ENCODE measurements at regions not wholly inside any gene's neighbourhood (a gene's known extent, or its start where the extent isn't known, plus 50 kb on each side); places are given as distances from the start of the nearest gene placed in this dataset.
"Not testable (repeated sequence)": the region's sequence is repeated elsewhere in the genome, so short reads cannot be mapped to it uniquely, and the experiment has no call there.

- DNase-seq: no peak
Observed at GRCh38 chr3:150327678-150328653, 80.1 kb upstream of the TSC22D2 start.

DNA sequence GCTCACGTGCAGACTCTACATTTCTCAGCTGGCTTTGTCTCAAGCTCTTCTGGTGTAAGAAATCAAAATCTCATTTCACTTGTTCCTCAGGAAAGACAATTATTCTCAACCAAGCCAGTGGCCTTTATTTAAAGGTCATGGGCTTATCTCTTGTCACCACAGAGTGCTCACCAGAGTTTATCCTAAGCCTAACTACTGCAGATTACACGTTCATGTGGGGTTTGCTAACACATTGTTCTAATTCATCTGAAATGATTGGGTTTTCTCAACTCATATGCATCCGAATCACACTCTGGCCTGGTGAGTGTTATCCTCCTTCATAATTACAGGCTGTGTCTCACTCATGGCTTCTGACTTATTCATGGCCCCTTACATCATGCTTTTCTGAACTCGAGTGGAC, 83.3 kb upstream of the TSC22D2 start:
- no peak for DNase-seq

- DNase-seq: no peak
Observed at GRCh38 chr3:150324245-150324644, 83.9 kb upstream of the TSC22D2 start.

DNA sequence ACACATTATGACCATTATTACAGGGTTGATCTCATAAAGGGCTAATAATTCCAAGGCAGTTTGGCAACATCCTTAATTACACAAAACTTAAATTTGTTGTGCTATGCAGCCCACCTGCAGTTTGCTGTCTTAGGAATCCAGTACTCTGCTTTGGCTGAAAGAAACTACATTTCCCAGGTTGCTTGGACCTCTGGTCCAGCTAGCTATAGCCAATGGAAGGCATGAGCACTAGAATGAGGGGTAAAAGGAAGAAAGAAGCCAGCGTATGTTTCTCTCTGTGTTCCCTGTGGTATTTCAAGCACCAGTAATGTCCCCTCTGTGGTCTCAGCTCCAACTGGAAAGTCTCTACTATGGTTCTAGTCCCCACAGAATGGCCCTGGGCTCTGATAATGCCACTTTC, 84.3 kb upstream of the TSC22D2 start:
- no peak for DNase-seq

DNA sequence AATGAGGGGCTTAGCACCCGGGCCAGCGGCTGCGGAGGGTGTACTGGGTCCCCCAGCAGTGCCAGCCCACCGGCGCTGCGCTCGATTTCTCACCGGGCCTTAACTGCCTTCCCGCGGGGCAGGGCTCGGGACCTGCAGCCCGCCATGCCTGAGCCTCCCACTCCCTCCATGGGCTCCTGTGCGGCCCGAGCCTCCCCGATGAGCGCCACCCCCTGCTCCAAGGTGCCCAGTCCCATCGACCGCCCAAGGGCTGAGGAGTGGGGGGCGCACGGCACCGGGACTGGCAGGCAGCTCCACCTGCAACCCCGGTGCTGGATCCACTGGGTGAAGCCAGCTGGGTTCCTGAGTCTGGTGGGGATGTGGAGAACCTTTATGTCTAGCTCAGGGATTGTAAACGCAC, 85.0 kb upstream of the TSC22D2 start:
- not testable (repeated sequence) for DNase-seq

- DNase-seq: not testable (repeated sequence)
Observed at GRCh38 chr3:150320971-150321370, 87.1 kb upstream of the TSC22D2 start.

DNA sequence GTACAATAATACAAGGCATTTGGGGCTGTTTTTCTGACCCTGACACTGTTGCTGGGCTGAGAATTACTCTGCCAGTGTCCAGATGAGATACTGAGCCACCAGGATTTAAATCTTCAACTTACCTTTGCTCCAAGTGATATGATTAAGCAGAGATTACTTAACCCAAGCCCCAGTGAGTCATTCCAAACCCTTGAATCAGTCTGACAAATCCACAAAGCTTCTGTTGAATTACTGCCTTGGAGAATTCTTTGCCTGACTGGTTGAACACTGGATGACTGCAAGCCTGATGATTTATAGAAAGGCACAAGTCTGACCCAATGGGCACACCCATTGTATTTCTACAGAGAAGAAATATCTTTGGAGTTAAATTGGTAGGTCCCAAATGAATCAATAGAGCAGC, 88.2 kb upstream of the TSC22D2 start:
- peak; percentile 98 for DNase-seq

GRCh38 chr3:150317469-150317868, 90.6 kb upstream of the TSC22D2 start:
- no peak for DNase-seq

- DNase-seq: no peak
Observed at GRCh38 chr3:150315721-150316120, 92.4 kb upstream of the TSC22D2 start.

DNA sequence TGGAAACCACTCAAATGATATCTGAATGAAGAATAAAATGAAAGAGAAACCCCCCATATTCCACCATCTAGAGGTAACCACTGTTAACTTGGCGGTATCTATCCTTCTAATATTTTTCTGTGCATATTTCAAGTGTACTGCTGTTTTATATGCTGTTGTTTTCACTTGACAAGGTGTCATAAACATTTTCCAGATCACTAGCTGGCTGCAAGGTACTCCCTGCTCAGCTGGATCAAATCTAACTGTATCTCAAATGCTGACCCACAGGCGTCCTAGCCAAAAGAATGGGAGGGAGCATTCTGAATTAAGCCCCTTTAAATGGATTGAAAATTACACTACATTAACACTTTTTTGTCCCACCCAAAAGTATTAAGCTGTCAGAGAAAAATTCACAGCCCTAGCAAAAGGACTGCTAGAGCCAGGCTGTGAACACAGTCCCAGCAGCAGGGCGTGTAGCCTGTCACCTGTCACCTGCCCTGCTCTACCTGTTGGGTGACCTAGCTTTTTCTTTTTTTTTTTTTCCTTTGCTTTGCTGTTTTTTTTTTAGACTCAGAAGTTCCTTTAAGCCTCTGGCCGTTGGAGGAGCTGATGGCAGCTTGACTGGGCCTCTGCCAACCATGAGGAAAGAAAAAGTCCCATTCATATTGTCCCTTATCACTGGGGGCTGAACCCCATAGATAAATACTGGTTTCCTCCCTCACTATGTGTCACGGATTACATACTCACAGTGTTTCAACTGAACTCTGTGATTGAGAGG, 93.7 kb upstream of the TSC22D2 start:
- DNase-seq: no peak

- no peak for DNase-seq
Observed at GRCh38 chr3:150312018-150312657, 96.0 kb upstream of the TSC22D2 start.

DNA sequence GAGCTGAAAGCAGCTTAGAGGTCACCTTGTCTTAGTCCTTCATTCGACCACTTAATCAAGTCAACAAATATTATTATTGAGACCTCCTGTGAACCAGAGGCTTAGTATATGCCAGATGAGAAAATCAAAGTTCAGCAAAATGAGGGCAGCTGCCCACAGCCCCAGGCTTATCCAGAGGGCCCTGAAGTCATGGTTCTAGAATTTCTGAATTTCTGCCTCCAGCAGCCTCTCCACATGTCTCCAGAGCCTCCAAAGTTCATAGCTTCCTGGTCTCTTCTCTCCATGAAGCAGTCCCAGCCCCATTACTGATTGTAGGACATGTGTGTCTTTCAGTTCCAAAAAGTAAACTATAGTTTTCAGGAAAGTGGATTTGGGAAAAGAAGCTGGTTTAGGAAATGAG, 96.9 kb upstream of the TSC22D2 start:
- no peak for DNase-seq

DNA sequence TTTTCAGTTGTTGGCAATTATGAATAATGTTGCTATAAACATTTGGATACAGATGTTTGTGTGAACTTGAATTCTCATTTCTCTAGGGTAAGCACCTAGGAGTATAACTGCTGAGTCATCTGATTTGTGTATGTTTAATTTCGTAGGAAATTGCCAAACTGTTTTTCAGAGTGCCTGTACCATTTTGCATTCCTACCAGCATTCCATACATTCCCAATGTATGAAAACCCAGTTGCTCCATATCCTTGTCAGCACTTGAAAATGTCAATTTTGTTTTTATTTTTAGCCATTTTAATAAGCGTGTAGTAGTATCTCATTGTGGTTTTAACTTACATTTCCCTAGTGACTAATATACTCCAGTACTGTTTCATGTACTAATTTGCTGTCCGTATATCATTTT, 98.5 kb upstream of the TSC22D2 start:
- DNase-seq: no peak

- DNase-seq: no peak
Observed at GRCh38 chr3:150309257-150309542, 98.9 kb upstream of the TSC22D2 start.

- no peak for DNase-seq
Observed at GRCh38 chr3:150308481-150309256, 99.4 kb upstream of the TSC22D2 start.

DNA sequence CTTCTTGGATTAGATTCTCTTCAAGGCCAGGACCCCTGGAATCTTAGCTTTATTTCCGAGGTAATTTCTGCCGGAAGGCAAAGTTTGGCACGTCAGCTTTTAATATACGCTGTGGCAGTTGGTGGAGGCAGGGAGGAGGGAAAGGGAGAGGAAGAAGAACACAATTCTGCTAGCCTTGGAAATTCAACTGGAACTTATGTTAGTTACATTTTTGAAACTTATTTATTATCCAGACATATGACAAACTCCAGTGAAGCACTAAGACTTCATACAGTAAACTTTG, 100.1 kb upstream of the TSC22D2 start:
- no peak for DNase-seq

DNA sequence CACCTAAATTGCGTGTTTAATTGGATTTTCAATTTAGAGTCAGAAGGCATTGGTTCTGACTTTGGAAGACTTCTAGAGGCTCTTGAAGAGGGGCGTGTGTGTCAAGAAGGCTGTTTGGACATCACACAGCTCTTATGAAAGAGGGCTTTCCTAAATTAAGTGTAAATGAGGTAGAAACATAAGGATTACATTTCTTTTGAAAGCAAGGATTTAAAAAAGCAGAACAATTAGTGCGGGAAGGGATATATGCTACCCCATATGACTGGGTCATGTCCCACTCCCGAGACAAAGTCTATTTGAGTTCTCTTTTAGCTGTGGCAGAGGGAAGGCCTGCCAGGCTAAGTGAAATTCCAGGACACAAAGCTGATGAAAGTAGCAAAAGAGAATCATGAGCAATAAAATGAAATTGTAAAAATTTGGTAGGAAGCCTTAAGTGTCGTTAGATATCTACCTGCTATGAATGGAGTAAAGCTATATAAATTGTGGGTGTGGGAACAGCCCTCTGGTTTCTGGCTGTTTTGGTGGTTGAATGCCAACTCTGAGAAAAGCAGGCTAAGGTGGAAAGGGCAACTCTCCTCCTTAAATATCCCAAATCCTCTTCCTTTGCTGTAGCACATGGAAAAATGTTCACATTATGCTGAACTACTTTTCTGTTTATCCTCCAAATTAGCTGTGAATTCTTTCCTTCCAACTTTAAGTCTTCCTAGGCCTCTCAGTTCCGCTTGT, 100.6 kb upstream of the TSC22D2 start:
- DNase-seq: no peak

DNA sequence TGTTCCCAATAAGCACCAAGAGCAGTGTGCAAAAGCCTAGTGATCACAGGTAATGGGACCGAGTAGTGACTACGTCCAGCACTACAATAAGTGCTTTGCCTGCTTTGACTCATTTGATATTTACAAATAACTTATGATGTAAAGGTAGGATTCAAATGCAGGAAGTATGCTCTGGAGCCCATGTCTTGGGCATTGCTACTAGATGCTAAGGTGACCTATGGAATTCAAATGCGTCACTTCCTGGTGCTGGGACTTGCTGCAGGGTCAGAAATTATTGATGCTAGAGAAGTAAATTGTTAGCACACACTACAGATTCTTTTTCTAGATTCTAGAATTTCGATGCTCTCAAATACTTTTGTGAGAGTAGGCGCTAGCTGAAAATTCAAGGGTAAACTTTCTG, 101.2 kb upstream of the TSC22D2 start:
- no peak for DNase-seq

- DNase-seq: no peak
Observed at GRCh38 chr3:150306083-150306482, 102.0 kb upstream of the TSC22D2 start.

DNA sequence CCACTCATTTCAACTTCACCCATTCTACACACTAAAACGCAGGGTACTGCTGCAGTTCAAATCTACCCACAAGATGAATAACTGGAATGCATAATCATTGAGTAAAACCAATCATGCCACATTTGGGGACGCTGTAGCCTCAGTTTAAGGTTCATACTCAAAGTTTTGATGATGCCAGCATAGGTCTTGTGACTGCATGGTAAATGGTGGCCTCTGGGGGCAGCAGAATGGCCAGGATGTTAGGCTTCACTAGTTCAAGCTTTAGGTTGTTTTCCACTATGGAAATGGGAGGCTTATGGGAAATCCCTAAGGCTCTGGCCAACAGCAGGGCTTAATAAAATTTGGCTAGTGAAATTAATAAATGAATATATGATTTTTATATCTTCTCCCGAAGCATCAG, 104.3 kb upstream of the TSC22D2 start:
- no peak for DNase-seq

GRCh38 chr3:150302246-150302645, 105.9 kb upstream of the TSC22D2 start:
- DNase-seq: no peak

DNA sequence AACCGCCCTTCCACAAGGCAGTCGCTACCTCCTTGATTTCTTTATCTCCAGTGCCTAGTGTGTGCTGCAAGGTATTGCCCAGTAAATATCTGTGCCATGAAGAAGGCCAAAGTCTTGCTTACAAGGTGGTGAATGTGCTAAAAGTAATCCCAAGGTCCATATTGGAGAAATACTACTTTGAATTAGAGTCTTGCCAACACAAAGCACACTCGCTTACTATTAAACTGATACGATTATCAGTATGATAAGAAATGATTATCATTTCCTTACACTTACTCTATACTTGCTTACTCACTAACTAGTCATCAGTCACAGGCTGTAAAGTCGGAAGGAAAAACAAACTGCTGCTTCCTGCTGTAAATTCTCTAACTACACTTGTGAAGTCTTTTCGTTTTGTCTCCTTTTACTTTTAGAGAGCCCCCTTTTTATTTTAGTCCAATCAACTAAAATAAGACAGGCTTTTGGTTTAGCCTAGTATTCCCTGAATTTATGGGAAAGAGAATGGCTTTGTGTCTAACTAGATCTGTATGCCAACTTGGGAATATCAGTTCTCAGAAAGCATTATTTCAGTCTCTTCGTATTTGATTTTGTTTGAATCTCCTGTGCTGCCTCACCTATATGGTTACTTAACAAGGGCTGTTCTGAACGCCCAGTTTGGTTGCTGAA, 107.1 kb upstream of the TSC22D2 start:
- DNase-seq: peak; percentile 32

Measured in kidney glomerular epithelial cell (primary cell).